ENCODE measurements at regions not wholly inside any gene's neighbourhood (a gene's known extent, or its start where the extent isn't known, plus 50 kb on each side); places are given as distances from the start of the nearest gene placed in this dataset.

- no peaks in the 10 kb centered on the region for H3K27me3 Mint-ChIP-seq (ENCODE audit: unreplicated experiment)
- peak; percentile 72 for TF ChIP-seq CTCF (IDR thresholded peaks at IDR 0.05)
- H3K36me3 Mint-ChIP-seq (ENCODE audit: unreplicated experiment): peaks cover 54% of the 10 kb centered on the region
- no peaks in the 10 kb centered on the region for H3K4me1 Mint-ChIP-seq (ENCODE audit: unreplicated experiment)
- peaks cover 15% of the 10 kb centered on the region for H3K9me3 Mint-ChIP-seq (ENCODE audit: unreplicated experiment)
- H3K4me3 Mint-ChIP-seq (ENCODE audit: unreplicated experiment): no peak overlapping the region
- no peak for DNase-seq (ENCODE audit: extremely low spot score, unreplicated experiment)
- H3K27ac Mint-ChIP-seq (ENCODE audit: unreplicated experiment): no peak overlapping the region
Measured at GRCh38 chrX:2627272-2627867, 63.7 kb upstream of the CD99 start.

- H3K4me1 Mint-ChIP-seq (ENCODE audit: unreplicated experiment): no peaks in the 10 kb centered on the region
- no peak for TF ChIP-seq CTCF (IDR thresholded peaks at IDR 0.05)
- H3K27me3 Mint-ChIP-seq (ENCODE audit: unreplicated experiment): no peaks in the 10 kb centered on the region
- H3K36me3 Mint-ChIP-seq (ENCODE audit: unreplicated experiment): peaks cover 53% of the 10 kb centered on the region
- H3K9me3 Mint-ChIP-seq (ENCODE audit: unreplicated experiment): peaks cover 15% of the 10 kb centered on the region
- no peak overlapping the region for H3K27ac Mint-ChIP-seq (ENCODE audit: unreplicated experiment)
- no peak for DNase-seq (ENCODE audit: extremely low spot score, unreplicated experiment)
- no peak overlapping the region for H3K4me3 Mint-ChIP-seq (ENCODE audit: unreplicated experiment)
Measured at GRCh38 chrX:2626750-2627149, 64.3 kb upstream of the CD99 start.

GRCh38 chrX:2620576-2620975 is 70.5 kb upstream of the CD99 start:
- TF ChIP-seq CTCF (IDR thresholded peaks at IDR 0.05): no peak
- Mint-ChIP-seq H3K4me1 (ENCODE audit: unreplicated experiment) (no peaks in the 10 kb centered on the region), H3K36me3 (ENCODE audit: unreplicated experiment) (peaks cover 33% of the 10 kb centered on the region), H3K27ac (ENCODE audit: unreplicated experiment) (no peak overlapping the region), H3K9me3 (ENCODE audit: unreplicated experiment) (no peaks in the 10 kb centered on the region), H3K4me3 (ENCODE audit: unreplicated experiment) (no peak overlapping the region), H3K27me3 (ENCODE audit: unreplicated experiment) (no peaks in the 10 kb centered on the region)
- DNase-seq (ENCODE audit: extremely low spot score, unreplicated experiment): no peak

GRCh38 chrX:2618516-2618915 is 72.6 kb upstream of the CD99 start:
- H3K4me1 Mint-ChIP-seq (ENCODE audit: unreplicated experiment): peaks cover 8% of the 10 kb centered on the region
- no peak overlapping the region for H3K27ac Mint-ChIP-seq (ENCODE audit: unreplicated experiment)
- no peak overlapping the region for H3K4me3 Mint-ChIP-seq (ENCODE audit: unreplicated experiment)
- peaks cover 32% of the 10 kb centered on the region for H3K36me3 Mint-ChIP-seq (ENCODE audit: unreplicated experiment)
- no peaks in the 10 kb centered on the region for H3K27me3 Mint-ChIP-seq (ENCODE audit: unreplicated experiment)
- H3K9me3 Mint-ChIP-seq (ENCODE audit: unreplicated experiment): no peaks in the 10 kb centered on the region
- no peak for TF ChIP-seq CTCF (IDR thresholded peaks at IDR 0.05)
- no peak for DNase-seq (ENCODE audit: extremely low spot score, unreplicated experiment)

GRCh38 chrX:2614911-2615310 is 76.2 kb upstream of the CD99 start:
- DNase-seq (ENCODE audit: extremely low spot score, unreplicated experiment): no peak
- Mint-ChIP-seq H3K4me1 (ENCODE audit: unreplicated experiment) (peaks cover 20% of the 10 kb centered on the region), H3K9me3 (ENCODE audit: unreplicated experiment) (no peaks in the 10 kb centered on the region), H3K36me3 (ENCODE audit: unreplicated experiment) (peaks cover 26% of the 10 kb centered on the region), H3K27me3 (ENCODE audit: unreplicated experiment) (no peaks in the 10 kb centered on the region), H3K27ac (ENCODE audit: unreplicated experiment) (peak overlapping the region; percentile 79), H3K4me3 (ENCODE audit: unreplicated experiment) (no peak overlapping the region)
- peak; percentile 65 for TF ChIP-seq CTCF (IDR thresholded peaks at IDR 0.05)

Measured in osteocyte (in vitro differentiated cells).